IMR-90 (cell line): ENCODE measurements at regions not wholly inside any gene's neighbourhood (a gene's known extent, or its start where the extent isn't known, plus 50 kb on each side); places are given as distances from the start of the nearest gene placed in this dataset.

Experiments
- ATAC-seq: fragments of 200-7000 bp; cut with Tn5 transposase; 2 replicates; pipeline ENCODE4 v1.9.1; 2020; ENCODE audit warnings: low read depth, mild to moderate bottlenecking, moderate library complexity
- BruUV-seq: library from RNA; stranded (reverse); fragments of 400-500 nt; replicated peaks from 2 replicates; lab custom pipeline; 2021; lab: Mats Ljungman, UMichigan
- CTCF ChIA-PET: fragments of 300-600 bp; formaldehyde crosslinking; extraction: SDS; loops from one replicate; lab custom pipeline; 2021; ENCODE audit warnings: antibody characterized with exemption; lab: Yijun Ruan, JAX
- POLR2A ChIA-PET: fragments of 300-600 bp; sonication (Branson Sonifier 250); formaldehyde crosslinking; loops from one replicate; lab custom pipeline; 2022; ENCODE audit warnings: antibody characterized with exemption; ENCODE audit not compliant: unreplicated experiment; lab: Charles Lee
- DNase-seq: peaks from one replicate; pipeline ENCODE4 v3.0.0; 2013
- H2AFZ ChIP-seq: replicated peaks from 2 replicates; pipeline ENCODE3; 2013; ENCODE audit warnings: low read length, mild to moderate bottlenecking; ENCODE audit not compliant: poor library complexity
- H2AK5ac ChIP-seq: 2 replicates; pipeline ENCODE4 v1.6.1; 2013; ENCODE audit warnings: low read depth, low read length, inconsistent platforms
- H2AK9ac ChIP-seq: replicated peaks from 2 replicates; pipeline ENCODE3; 2013; ENCODE audit warnings: mild to moderate bottlenecking, low read depth, low read length, moderate library complexity; ENCODE audit not compliant: poor library complexity
- H2BK120ac ChIP-seq: 2 replicates; pipeline ENCODE4 v1.6.1; 2013; ENCODE audit warnings: low read depth, low read length, inconsistent platforms
- H2BK15ac ChIP-seq: 3 replicates; pipeline ENCODE4 v1.6.1; 2013; ENCODE audit warnings: low read depth, low read length, inconsistent platforms
- H2BK20ac ChIP-seq: 2 replicates; pipeline ENCODE4 v1.6.1; 2013; ENCODE audit warnings: low read depth, mild to moderate bottlenecking, inconsistent platforms, low read length, moderate library complexity
- H2BK5ac ChIP-seq: 2 replicates; pipeline ENCODE4 v1.6.1; 2013; ENCODE audit warnings: mild to moderate bottlenecking, low read depth, low read length, inconsistent platforms; ENCODE audit not compliant: poor library complexity, severe bottlenecking
- H3K14ac ChIP-seq: replicated peaks from 2 replicates; pipeline ENCODE4 v1.6.1; 2013; ENCODE audit warnings: low read depth, low read length, inconsistent platforms
- H3K18ac ChIP-seq: 2 replicates; pipeline ENCODE4 v1.6.1; 2013; ENCODE audit warnings: low read depth, low read length, control low read depth
- H3K23ac ChIP-seq: 2 replicates; pipeline ENCODE4 v1.6.1; 2013; ENCODE audit warnings: low read depth, low read length, inconsistent platforms
- H3K27ac ChIP-seq: 2 replicates; pipeline ENCODE4 v1.5.1; 2013; ENCODE audit warnings: mild to moderate bottlenecking, control low read depth, low read length; ENCODE audit not compliant: insufficient read depth
- H3K27me3 ChIP-seq: 2 replicates; pipeline ENCODE4 v1.6.1; 2013; ENCODE audit warnings: low read length; ENCODE audit not compliant: control insufficient read depth, insufficient read depth
- H3K36me3 ChIP-seq: 2 replicates; pipeline ENCODE4 v1.6.1; 2013; ENCODE audit warnings: low read length, mixed read lengths; ENCODE audit not compliant: control insufficient read depth, insufficient read depth
- H3K4ac ChIP-seq: 2 replicates; pipeline ENCODE4 v1.6.1; 2013; ENCODE audit warnings: low read depth, low read length, inconsistent platforms
- H3K4me1 ChIP-seq: 2 replicates; pipeline ENCODE4 v1.6.1; 2013; ENCODE audit warnings: low read length, mixed read lengths; ENCODE audit not compliant: control insufficient read depth, insufficient read depth
- H3K4me2 ChIP-seq: 2 replicates; pipeline ENCODE4 v1.6.1; 2013; ENCODE audit warnings: low read depth, mild to moderate bottlenecking, control low read depth, low read length, moderate library complexity
- H3K4me3 ChIP-seq: 2 replicates; pipeline ENCODE4 v1.5.1; 2013; ENCODE audit warnings: low read depth, mild to moderate bottlenecking, control low read depth, low read length, moderate library complexity; ENCODE audit not compliant: insufficient read depth
- H3K56ac ChIP-seq: 2 replicates; pipeline ENCODE4 v1.6.1; 2013; ENCODE audit warnings: low read length, inconsistent platforms; ENCODE audit not compliant: insufficient read depth; ENCODE audit errors: extremely low read depth
- H3K79me1 ChIP-seq, 2 experiments: 2 replicates each; pipeline ENCODE4 v1.6.1; 2013; ENCODE audit warnings: low read length in 2 of 2, inconsistent platforms in 1 of 2, low read depth in 1 of 2
- H3K9ac ChIP-seq: 2 replicates; pipeline ENCODE4 v1.6.1; 2013; ENCODE audit warnings: low read depth, low read length, control low read depth
- H3K9me1 ChIP-seq: 2 replicates; pipeline ENCODE4 v1.6.1; 2013; ENCODE audit warnings: low read length, inconsistent platforms; ENCODE audit not compliant: insufficient read depth
- H3K9me3 ChIP-seq: 2 replicates; pipeline ENCODE4 v1.6.1; 2013; ENCODE audit warnings: low read length; ENCODE audit not compliant: control insufficient read depth, insufficient read depth
- H4K20me1 ChIP-seq: 2 replicates; pipeline ENCODE4 v1.6.1; 2013; ENCODE audit warnings: low read length, inconsistent platforms; ENCODE audit not compliant: insufficient read depth
- H4K5ac ChIP-seq: 2 replicates; pipeline ENCODE4 v1.6.1; 2013; ENCODE audit warnings: mild to moderate bottlenecking, low read depth, low read length, control low read depth
- H4K8ac ChIP-seq, 2 experiments: 2 replicates each; pipeline ENCODE4 v1.6.1; 2013; ENCODE audit warnings: low read depth in 2 of 2, low read length in 2 of 2, control low read depth in 1 of 2, inconsistent platforms in 1 of 2
- H4K91ac ChIP-seq: 2 replicates; pipeline ENCODE4 v1.6.1; 2013; ENCODE audit warnings: low read depth, low read length, inconsistent platforms; ENCODE audit not compliant: insufficient read depth
- BHLHE40 ChIP-seq: fragments of 150-350 bp; IDR thresholded peaks from 2 replicates; pipeline ENCODE4 v1.6.1; 2016; ENCODE audit warnings: mild to moderate bottlenecking, low read depth, low read length
- CEBPB ChIP-seq: IDR thresholded peaks from 2 replicates; pipeline ENCODE4 v1.6.1; 2012; ENCODE audit warnings: low read depth, low read length, improper control_type of control experiment
- ELK1 ChIP-seq: fragments of 150-350 bp; IDR thresholded peaks from 2 replicates; pipeline ENCODE4 v1.6.1; 2016; ENCODE audit warnings: low read depth, mild to moderate bottlenecking, low read length, moderate library complexity, borderline replicate concordance
- FOS ChIP-seq: fragments of 150-350 bp; IDR thresholded peaks from 2 replicates; pipeline ENCODE4 v1.6.1; 2016; ENCODE audit warnings: low read depth, low read length
- MAFK ChIP-seq: IDR thresholded peaks from 2 replicates; pipeline ENCODE4 v1.6.1; 2012; ENCODE audit warnings: low read depth, low read length, improper control_type of control experiment
- NFE2L2 ChIP-seq: fragments of 150-350 bp; IDR thresholded peaks from 2 replicates; pipeline ENCODE4 v1.6.1; 2016; ENCODE audit warnings: low read depth, mild to moderate bottlenecking, low read length
- POLR2A ChIP-seq: IDR thresholded peaks from 2 replicates; pipeline ENCODE4 v1.6.1; 2012; ENCODE audit warnings: mild to moderate bottlenecking, low read depth, low read length
- RCOR1 ChIP-seq: IDR thresholded peaks from 2 replicates; pipeline ENCODE4 v1.6.1; 2012; ENCODE audit warnings: mild to moderate bottlenecking, low read length, improper control_type of control experiment; ENCODE audit not compliant: insufficient replicate concordance
- WGBS, 2 experiments: methylation state at CpG; one replicate each; pipeline versions ENCODE4 v1.1.5 to v1.1.7; 2013; ENCODE audit warnings: missing lambda C conversion rate in 2 of 2; ENCODE audit not compliant: insufficient read length in 1 of 2; ENCODE audit errors: extremely low coverage in 2 of 2; 5-methylcytosine and 5-hydroxymethylcytosine counted together
- dilution Hi-C: fragments of 300-500 bp; cut with HindIII; formaldehyde crosslinking; loops from one replicate; pipeline ENCODE4 v1.14.3; 2018; ENCODE audit warnings: low sequenced_read_pairs; ENCODE audit not compliant: unreplicated experiment
- in situ Hi-C: fragments of 300-500 bp; cut with MboI; formaldehyde crosslinking; loops from 3 replicates; pipeline ENCODE4 v1.14.3; 2019; ENCODE audit warnings: low sequenced_read_pairs, inconsistent platforms, mixed read lengths
- intact Hi-C: fragments of 100-400 bp; cut with micrococcal nuclease; formaldehyde crosslinking; loops from 2 replicates; pipeline ENCODE4 v1.10.0; 2022

- CTCF ChIA-PET = no interaction called here
- dilution Hi-C loops (no loop called here), intact Hi-C loops (no loop called here), in situ Hi-C loops (no loop called here)
- Histone ChIP-seq H2AK5ac (no peak overlapping the region), H3K27me3 (no peaks in the 10 kb centered on the region), H3K4me1 (no peaks in the 10 kb centered on the region), H3K14ac (no peak overlapping the region), H3K9me3 (no peaks in the 10 kb centered on the region), H2AFZ (no peak overlapping the region), H3K36me3 (no peaks in the 10 kb centered on the region), H3K9me1 (no peaks in the 10 kb centered on the region), H3K79me1 (no peaks in the 10 kb centered on the region), H3K56ac (no peak overlapping the region), H3K23ac (no peak overlapping the region), H2AK9ac (no peak overlapping the region), H2BK20ac (no peak overlapping the region), H3K4ac (no peak overlapping the region), H2BK15ac (no peak overlapping the region), H2BK120ac (no peak overlapping the region), H4K8ac (no peak overlapping the region), H4K91ac (no peak overlapping the region), H3K18ac (no peak overlapping the region), H4K5ac (no peak overlapping the region), H2BK5ac (no peak overlapping the region), H3K27ac (no peak overlapping the region), H4K20me1 (no peaks in the 10 kb centered on the region), H3K9ac (no peak overlapping the region), H3K4me2 (no peak overlapping the region), H3K4me3 (no peak overlapping the region)
- DNase-seq = no peak
- no CpG with 5 or more reads among the region's 4 CpGs for WGBS, 2 experiments
- no peak for ATAC-seq
- BruUV-seq = no TSS peak
- POLR2A ChIA-PET = interaction anchor here (0.6 kb wide), 1 partner anchor 483 kb away, joined by 10 read pairs; no protein-coding TSS in a partner anchor
- TF ChIP-seq BHLHE40 = no peak
- TF ChIP-seq POLR2A = no peak
- no peak for TF ChIP-seq MAFK
- no peak for TF ChIP-seq CEBPB
- no peak for TF ChIP-seq NFE2L2
- no peak for TF ChIP-seq ELK1
- TF ChIP-seq RCOR1 = no peak
- no peak for TF ChIP-seq FOS
These were observed 440.9 kb downstream of the PDCD6IP start for GRCh38 chr3:34239287-34239686.
